Heart right ventricle (tissue), 16 donors: ENCODE measurements at regions not wholly inside any gene's neighbourhood (a gene's known extent, or its start where the extent isn't known, plus 50 kb on each side); places are given as distances from the start of the nearest gene placed in this dataset.

ENCODE experiments used
- ATAC-seq, 8 donors: fragments of 200-7000 bp; cut with Tn5 transposase; one replicate each; pipeline ENCODE4 v1.9.1; 2020; ENCODE audit warnings: mild to moderate bottlenecking in 8 of 8, moderate library complexity in 8 of 8, moderate number of reproducible peaks in 1 of 8
- DNase-seq, 2 donors: peaks; one replicate each; pipeline ENCODE4 v3.0.0-alpha.2; 2020
- H3K27ac ChIP-seq, 10 donors: fragments of 200-600 bp; sonication (generic) in 2 of 10; one replicate each; pipeline versions ENCODE4 v1.5.0 to v1.8.0; 2020 to 2022; ENCODE audit warnings: mild to moderate bottlenecking in 3 of 10
- H3K27me3 ChIP-seq, 7 donors: fragments of 200-600 bp; one replicate each; pipeline ENCODE4 v1.8.0; 2021 to 2022; ENCODE audit warnings: mild to moderate bottlenecking in 2 of 7
- H3K36me3 ChIP-seq, 9 donors: fragments of 200-600 bp; sonication (generic) in 1 of 9; one replicate each; pipeline versions ENCODE4 v1.5.0 to v1.8.0; 2020 to 2022; ENCODE audit warnings: mild to moderate bottlenecking in 2 of 9
- H3K4me1 ChIP-seq, 9 donors: fragments of 200-600 bp; sonication (generic) in 1 of 9; one replicate each; pipeline versions ENCODE4 v1.5.0 to v1.8.0; 2020 to 2022; ENCODE audit warnings: mild to moderate bottlenecking in 4 of 9
- H3K4me3 ChIP-seq, 10 donors: fragments of 200-600 bp; sonication (generic) in 2 of 10; one replicate each; pipeline versions ENCODE4 v1.5.0 to v1.8.0; 2020 to 2022; ENCODE audit warnings: mild to moderate bottlenecking in 7 of 10, moderate library complexity in 2 of 10
- H3K9me3 ChIP-seq, 11 donors: fragments of 200-600 bp in 10 of 11; sonication (generic) in 2 of 11; one replicate each; pipeline versions ENCODE4 v1.5.0 to v1.8.0; 2013 to 2022; ENCODE audit warnings: mild to moderate bottlenecking in 2 of 11, control low read depth in 1 of 11, moderate library complexity in 1 of 11
- WGBS, 2 donors: extraction: QIAGEN DNeasy Blood & Tissue Kit; methylation state at CpG; one replicate each; pipeline ENCODE4 v1.1.7; 2013; ENCODE audit warnings: inconsistent platforms in 1 of 2; 5-methylcytosine and 5-hydroxymethylcytosine counted together
- intact Hi-C, 10 donors: fragments of 100-400 bp; cut with DNase I; formaldehyde crosslinking; loops; one replicate each; pipeline versions ENCODE4 v1.11.1 to v1.14.2; 2022
- TF ChIP-seq, protein P1 (sequence below), 9 donors: fragments of 200-600 bp; sonication (generic) in 2 of 9; IDR thresholded peaks; one replicate each; pipeline versions ENCODE4 v1.5.0 to v1.8.0; 2021 to 2022; ENCODE audit warnings: antibody characterized with exemption in 9 of 9, mild to moderate bottlenecking in 5 of 9, moderate library complexity in 1 of 9
- donor health status: Arrhythmogenic right ventricular cardiomyopathy.
- donor health status: ischemic (EF 13 %, LVEDD 7.1; RV severe dilation, severe dysfunction).
- donor health status: healthy with polysubstance abuse.
- donor health status: DM: no; HTN: yes; CAD: no.
- donor health status: DM: no; HTN: no; CAD: no.
- donor health status: ischemic (EF 25% LVEDD 6.9; RV normal size, moderate dysfunction).
- donor health status: ischemic (EF 25% LVEDD 5.7; RV mildly dilated, moderate dysfunction).
- donor health status: healthy.
- donor health status: DM: yes; HTN: yes; CAD: no.
- donor health status: Ischemic cardiomyopathy.
- donor health status: ischemic (EF 35%, LVEDD 5.7; RV mildly dilated, moderate dysfunction).
- donor health status: nonischemic (EF 11% LVEDD 7.7; RV severe dilation, severe dysfunction).
- donor health status: DM: yes; HTN: yes; CAD: no.
- donor health status: PGD.
- donor health status: ischemic (EF 29% LVEDD 5.4; RV normal size, mild dysfunction).
- donor health status: nonischemic (EF 23%, LVEDD 6.1; RV moderate dilation, normal function).

- intact Hi-C loops, result loop anchor here in 9 of 10 donors (5.0 to 10.0 kb wide), 5 partner anchors 155 to 585 kb away; partner anchors contain the start of genes GNG12 (in 4 of the 9) and GADD45A (in 3 of the 9)
- no peak for DNase-seq
- no peak overlapping the region for H3K4me3 ChIP-seq
- H3K9me3 ChIP-seq, result no peaks in the 10 kb centered on the region
- TF ChIP-seq, protein P1, sequence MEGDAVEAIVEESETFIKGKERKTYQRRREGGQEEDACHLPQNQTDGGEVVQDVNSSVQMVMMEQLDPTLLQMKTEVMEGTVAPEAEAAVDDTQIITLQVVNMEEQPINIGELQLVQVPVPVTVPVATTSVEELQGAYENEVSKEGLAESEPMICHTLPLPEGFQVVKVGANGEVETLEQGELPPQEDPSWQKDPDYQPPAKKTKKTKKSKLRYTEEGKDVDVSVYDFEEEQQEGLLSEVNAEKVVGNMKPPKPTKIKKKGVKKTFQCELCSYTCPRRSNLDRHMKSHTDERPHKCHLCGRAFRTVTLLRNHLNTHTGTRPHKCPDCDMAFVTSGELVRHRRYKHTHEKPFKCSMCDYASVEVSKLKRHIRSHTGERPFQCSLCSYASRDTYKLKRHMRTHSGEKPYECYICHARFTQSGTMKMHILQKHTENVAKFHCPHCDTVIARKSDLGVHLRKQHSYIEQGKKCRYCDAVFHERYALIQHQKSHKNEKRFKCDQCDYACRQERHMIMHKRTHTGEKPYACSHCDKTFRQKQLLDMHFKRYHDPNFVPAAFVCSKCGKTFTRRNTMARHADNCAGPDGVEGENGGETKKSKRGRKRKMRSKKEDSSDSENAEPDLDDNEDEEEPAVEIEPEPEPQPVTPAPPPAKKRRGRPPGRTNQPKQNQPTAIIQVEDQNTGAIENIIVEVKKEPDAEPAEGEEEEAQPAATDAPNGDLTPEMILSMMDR (IDR thresholded peaks at IDR 0.05), result no peak
- no peak overlapping the region for H3K27ac ChIP-seq
- no peaks in the 10 kb centered on the region for H3K27me3 ChIP-seq
- H3K4me1 ChIP-seq, result no peaks in the 10 kb centered on the region
- no peaks in the 10 kb centered on the region for H3K36me3 ChIP-seq
- ATAC-seq, result no peak
These were observed 99.9 kb upstream of the SERBP1 start for GRCh38 chr1:67530071-67530470.

GRCh38 chr1:67532452-67533216 lies 102.4 kb upstream of the SERBP1 start:
- 75 to 78% methylated on average over 7 of the region's 7 CpGs for WGBS, 2 donors
- H3K27ac ChIP-seq, result no peak overlapping the region
- peak; percentile 64 to 81 (median 69) for ATAC-seq
- H3K4me3 ChIP-seq, result no peak overlapping the region
- intact Hi-C loops, result loop anchor here in 9 of 10 donors (1.0 to 10.0 kb wide), 8 partner anchors 152 to 582 kb away; partner anchors contain the start of genes GADD45A (in 4 of the 9) and GNG12 (in 4 of the 9)
- peaks cover 0 to 12% (median 7%) of the 10 kb centered on the region in 9 donors for H3K4me1 ChIP-seq
- H3K36me3 ChIP-seq, result no peaks in the 10 kb centered on the region
- H3K27me3 ChIP-seq, result no peaks in the 10 kb centered on the region
- peak in 1 of 2 donors; percentile 42 for DNase-seq
- no peaks in the 10 kb centered on the region for H3K9me3 ChIP-seq
- TF ChIP-seq, protein P1 (IDR thresholded peaks at IDR 0.05), result peak; percentile 67 to 85 (median 76)

- TF ChIP-seq, protein P1 (IDR thresholded peaks at IDR 0.05), result no peak
- Histone ChIP-seq H3K4me1 (peaks cover 0 to 14% (median 9%) of the 10 kb centered on the region in 9 donors), H3K27ac (no peak overlapping the region), H3K27me3 (no peaks in the 10 kb centered on the region), H3K4me3 (no peak overlapping the region), H3K9me3 (no peaks in the 10 kb centered on the region), H3K36me3 (no peaks in the 10 kb centered on the region)
- intact Hi-C loops, result loop anchor here (1.0 to 10.0 kb wide), 9 partner anchors 150 to 580 kb away; partner anchors contain the start of genes GNG12 (in 5 of the 10) and GADD45A (in 4 of the 10)
- no peak for DNase-seq
- no peak for ATAC-seq
- WGBS, 2 donors, result 85 to 89% methylated on average over 2 of the region's 2 CpGs
These were observed 104.4 kb upstream of the SERBP1 start for GRCh38 chr1:67534627-67535065.

DNA sequence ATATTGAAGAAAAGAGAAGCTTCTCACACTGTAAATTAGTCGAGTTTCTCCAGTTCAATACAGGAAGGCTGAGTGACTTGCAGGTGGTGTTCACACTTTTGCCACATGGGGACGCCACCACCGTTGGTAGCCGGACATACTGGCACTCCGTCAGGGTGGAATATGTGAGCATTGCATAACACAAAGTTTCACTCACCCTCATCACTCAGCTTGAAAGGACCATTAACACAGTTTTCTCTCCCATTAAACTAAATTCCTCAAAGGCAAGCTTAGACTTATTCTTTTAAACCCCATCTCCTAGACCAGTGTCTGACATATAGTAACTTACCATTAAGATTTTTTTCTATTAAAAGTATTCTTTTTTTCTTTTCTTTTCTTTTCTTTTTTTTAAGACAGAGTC lies 105.3 kb upstream of the SERBP1 start:
- Histone ChIP-seq H3K4me3 (no peak overlapping the region), H3K27ac (no peak overlapping the region), H3K4me1 (peaks cover 0 to 14% (median 9%) of the 10 kb centered on the region in 9 donors), H3K9me3 (no peaks in the 10 kb centered on the region), H3K27me3 (no peaks in the 10 kb centered on the region), H3K36me3 (no peaks in the 10 kb centered on the region)
- intact Hi-C loops, result loop anchor here in 8 of 10 donors (1.0 to 10.0 kb wide), 8 partner anchors 149 to 579 kb away; partner anchors contain the start of genes GNG12 (in 5 of the 8) and GADD45A (in 4 of the 8)
- TF ChIP-seq, protein P1 (IDR thresholded peaks at IDR 0.05), result peak; percentile 63 to 93 (median 89)
- DNase-seq, result peak; percentile 72 to 73
- peak in 7 of 8 donors; percentile 72 to 88 (median 79) for ATAC-seq
- 4 to 6% methylated on average over 5 of the region's 5 CpGs for WGBS, 2 donors
